ENCODE measurements at regions not wholly inside any gene's neighbourhood (a gene's known extent, or its start where the extent isn't known, plus 50 kb on each side); places are given as distances from the start of the nearest gene placed in this dataset.

GRCh38 chr15:66876421-66876730, 174.3 kb downstream of the SMAD6 start:
- Histone ChIP-seq H3K56ac (replicated peaks; ENCODE audit: insufficient read length, low read depth, low read length) (no peak overlapping the region), H3K79me2 (ENCODE audit: control insufficient read depth in 1 of 2, insufficient read depth in 2 of 2, low read length in 2 of 2) (no peaks in the 10 kb centered on the region), H3K9me3 (ENCODE audit: insufficient read depth in 2 of 2, low read depth in 1 of 2, low read length in 1 of 2) (no peaks in the 10 kb centered on the region)
- no peak for TF ChIP-seq SRF (IDR thresholded peaks at IDR 0.05; ENCODE audit: low read depth, low read length)
- TF ChIP-seq TBP (IDR thresholded peaks at IDR 0.05; ENCODE audit: low read depth, low read length): no peak
- TF ChIP-seq HDAC6 (IDR thresholded peaks at IDR 0.05; ENCODE audit: low read depth, low read length): no peak
- no peak for TF ChIP-seq CHD1 (IDR thresholded peaks at IDR 0.05; ENCODE audit: low read depth, low read length)
- TF ChIP-seq NANOG (IDR thresholded peaks at IDR 0.05; ENCODE audit: insufficient read depth, low read depth, low read length, poor library complexity, severe bottlenecking): no peak
- no peak for TF ChIP-seq POLR2A (IDR thresholded peaks at IDR 0.05; ENCODE audit: control extremely low read depth in 1 of 2, low read depth in 2 of 2, low read length in 2 of 2)
- no peak for TF ChIP-seq BACH1 (IDR thresholded peaks at IDR 0.05; ENCODE audit: low read length)
- TF ChIP-seq POLR2AphosphoS5 (IDR thresholded peaks at IDR 0.05; ENCODE audit: low read depth, low read length): no peak
- TF ChIP-seq ASH2L (IDR thresholded peaks at IDR 0.05; ENCODE audit: low read length): no peak
- TF ChIP-seq TAF7 (optimal IDR thresholded peaks at IDR 0.05; ENCODE audit: borderline replicate concordance, low read depth, low read length): no peak
- no peak for TF ChIP-seq ATF3 (IDR thresholded peaks at IDR 0.05; ENCODE audit: insufficient read depth, low read depth, low read length)
- no peak for TF ChIP-seq RBBP5 (IDR thresholded peaks at IDR 0.05; ENCODE audit: borderline replicate concordance, low read depth, low read length)
- TF ChIP-seq EZH2 (IDR thresholded peaks at IDR 0.05; ENCODE audit: low read depth, low read length, severe bottlenecking): no peak
- TF ChIP-seq CREB1 (IDR thresholded peaks at IDR 0.05): no peak
- TF ChIP-seq JUN (IDR thresholded peaks at IDR 0.05; ENCODE audit: low read depth, low read length): no peak
- TF ChIP-seq KDM5A (IDR thresholded peaks at IDR 0.05; ENCODE audit: low read length): no peak
- TF ChIP-seq TCF12 (IDR thresholded peaks at IDR 0.05; ENCODE audit: low read depth, low read length): no peak

More at GRCh38 chr15:66876421-66876730, 174.3 kb downstream of the SMAD6 start:
- Histone ChIP-seq H2BK5ac (ENCODE audit: low read depth, low read length) (no peak overlapping the region), H2AK5ac (ENCODE audit: low read depth, low read length) (no peak overlapping the region), H3K18ac (ENCODE audit: extremely low read depth, low read length) (no peak overlapping the region), H4K20me1 (replicated peaks in 1 of 2; ENCODE audit: control insufficient read depth in 1 of 2, insufficient read depth in 2 of 2, low read length in 2 of 2) (peaks cover 0 to 2% of the 10 kb centered on the region in 2 experiments), H3K79me1 (ENCODE audit: low read depth, low read length) (no peaks in the 10 kb centered on the region), H3K27ac (ENCODE audit: low read depth, low read length) (no peak overlapping the region), H4K5ac (ENCODE audit: insufficient read length, low read depth, low read length) (no peak overlapping the region), H2BK12ac (ENCODE audit: low read depth, low read length) (no peak overlapping the region), H4K91ac (replicated peaks; ENCODE audit: insufficient read length, low read length) (no peak overlapping the region), H3K27me3 (replicated peaks in 1 of 4; ENCODE audit: control insufficient read depth in 3 of 4, extremely low read depth in 1 of 4, insufficient read depth in 3 of 4, low read length in 3 of 4) (no peaks in the 10 kb centered on the region), H2BK20ac (ENCODE audit: low read length) (no peak overlapping the region), H4K8ac (ENCODE audit: extremely low read depth, insufficient read depth, low read length) (no peak overlapping the region), H3K23me2 (ENCODE audit: low read depth, low read length) (no peaks in the 10 kb centered on the region), H3K36me3 (ENCODE audit: control insufficient read depth in 2 of 4, insufficient read depth in 4 of 4, low read length in 3 of 4) (no peaks in the 10 kb centered on the region), H2AFZ (ENCODE audit: low read length) (peak overlapping the region; percentile 46; the same call in 1 of the 2 replicates), H3K4me2 (ENCODE audit: insufficient read depth in 1 of 2, low read depth in 2 of 2, low read length in 2 of 2) (no peak overlapping the region), H2BK120ac (replicated peaks; ENCODE audit: low read depth, low read length) (no peak overlapping the region), H3K4ac (replicated peaks; ENCODE audit: insufficient read length, low read depth, low read length) (no peak overlapping the region), H3K4me1 (replicated peaks in 1 of 4; ENCODE audit: control insufficient read depth in 3 of 4, insufficient read depth in 4 of 4, low read length in 3 of 4) (peaks cover 0 to 3% (median 0%) of the 10 kb centered on the region in 4 experiments; a peak in 1 of 7 replicates), H3K14ac (ENCODE audit: insufficient read length) (no peak overlapping the region), H3K4me3 (ENCODE audit: extremely low read depth in 1 of 4, insufficient read depth in 2 of 4, low read depth in 3 of 4, low read length in 4 of 4) (no peak overlapping the region), H3K23ac (ENCODE audit: insufficient read length) (no peak overlapping the region), H3K9ac (replicated peaks in 1 of 4; ENCODE audit: extremely low read depth in 1 of 4, low read depth in 3 of 4, low read length in 3 of 4) (no peak overlapping the region), H2BK15ac (ENCODE audit: low read length) (no peak overlapping the region)
- CTCF ChIA-PET (ENCODE audit: partially characterized antibody): interaction anchor here (0.7 to 2.6 kb wide), 6 partner anchors 15 to 257 kb away, joined by 3 to 17 read pairs (median 4); no protein-coding TSS in a partner anchor
- FAIRE-seq (no peak), DNase-seq (ENCODE audit: low read depth in 1 of 2, low spot score in 2 of 2) (no peak)
- 70% methylated on average over 3 of the region's 5 CpGs; no CpG with 5 or more reads in 1 of the 2 experiments for WGBS, 2 experiments (ENCODE audit: extremely low coverage in 1 of 2, insufficient coverage in 1 of 2, insufficient read length in 1 of 2, insufficient replicate concordance in 2 of 2, low coverage in 1 of 2, low lambda C conversion rate in 2 of 2, missing lambda C conversion rate in 1 of 2)
- POLR2A ChIA-PET (ENCODE audit: partially characterized antibody): no interaction called here
